GM21737 (cell line): ENCODE measurements at regions not wholly inside any gene's neighbourhood (a gene's known extent, or its start where the extent isn't known, plus 50 kb on each side); places are given as distances from the start of the nearest gene placed in this dataset.
"Not testable (repeated sequence)": the region's sequence is repeated elsewhere in the genome, so short reads cannot be mapped to it uniquely, and the experiment has no call there.

Experiments
- ATAC-seq: cut with Tn5 transposase; IDR thresholded peaks from one replicate; pipeline ENCODE4 v1.9.1; 2021; ENCODE audit warnings: mild to moderate bottlenecking, moderate library complexity; ENCODE audit not compliant: unreplicated experiment

- ATAC-seq = no peak
Observed at GRCh38 chr2:180927030-180927686, 53.2 kb upstream of the UBE2E3 start.

- no peak for ATAC-seq
Observed at GRCh38 chr2:180925700-180926099, 54.7 kb upstream of the UBE2E3 start.

GRCh38 chr2:180924063-180924462 is 56.3 kb upstream of the UBE2E3 start:
- no peak for ATAC-seq

- ATAC-seq = no peak
Observed at GRCh38 chr2:180910831-180911665, 69.4 kb upstream of the UBE2E3 start.

GRCh38 chr2:180907731-180908130 is 72.7 kb upstream of the UBE2E3 start:
- ATAC-seq = no peak

GRCh38 chr2:180905461-180905860 is 74.9 kb upstream of the UBE2E3 start:
- no peak for ATAC-seq

- ATAC-seq = no peak
Observed at GRCh38 chr2:180905002-180905401, 75.4 kb upstream of the UBE2E3 start.

GRCh38 chr2:180901331-180901730 is 79.1 kb upstream of the UBE2E3 start:
- no peak for ATAC-seq

- ATAC-seq = no peak
Observed at GRCh38 chr2:180893752-180894151, 86.7 kb upstream of the UBE2E3 start.

GRCh38 chr2:180892091-180892490 is 88.3 kb upstream of the UBE2E3 start:
- no peak for ATAC-seq

- ATAC-seq = no peak
Observed at GRCh38 chr2:180891360-180891759, 89.0 kb upstream of the UBE2E3 start.

GRCh38 chr2:180890781-180891180 is 89.6 kb upstream of the UBE2E3 start:
- no peak for ATAC-seq

- no peak for ATAC-seq
Observed at GRCh38 chr2:180882959-180883358, 97.4 kb upstream of the UBE2E3 start.

- no peak for ATAC-seq
Observed at GRCh38 chr2:180876506-180876905, 103.9 kb upstream of the UBE2E3 start.

GRCh38 chr2:180873219-180873618 is 107.2 kb upstream of the UBE2E3 start:
- ATAC-seq = no peak

- ATAC-seq = not testable (repeated sequence)
Observed at GRCh38 chr2:180872781-180873180, 107.6 kb upstream of the UBE2E3 start.

GRCh38 chr2:180872255-180872654 is 108.2 kb upstream of the UBE2E3 start:
- ATAC-seq = no peak

GRCh38 chr2:180871649-180872048 is 108.8 kb upstream of the UBE2E3 start:
- no peak for ATAC-seq

- no peak for ATAC-seq
Observed at GRCh38 chr2:180849851-180850250, 130.6 kb upstream of the UBE2E3 start.

GRCh38 chr2:180848393-180848792 is 132.0 kb upstream of the UBE2E3 start:
- ATAC-seq = no peak

- ATAC-seq = no peak
Observed at GRCh38 chr2:180846756-180847472, 133.5 kb upstream of the UBE2E3 start.

- no peak for ATAC-seq
Observed at GRCh38 chr2:180842461-180842860, 137.9 kb upstream of the UBE2E3 start.
